Spinal cord (tissue), 9 donors: ENCODE measurements at regions not wholly inside any gene's neighbourhood (a gene's known extent, or its start where the extent isn't known, plus 50 kb on each side); places are given as distances from the start of the nearest gene placed in this dataset.
A peak's percentile ranks its signal among the peaks of the same experiment; 100 is the strongest.
"Not testable (repeated sequence)": the region's sequence is repeated elsewhere in the genome, so short reads cannot be mapped to it uniquely, and the experiment has no call there.

Source experiments
- DNase-seq, 6 donors: peaks; one replicate each; pipeline versions ENCODE4 v3.0.0 to v3.0.0-alpha.2; 2013 to 2015; ENCODE audit warnings: low spot score in 6 of 6, low read depth in 4 of 6
- H3K27ac ChIP-seq: one replicate; pipeline ENCODE4 v1.5.1; 2013; ENCODE audit warnings: low read depth, low read length, control low read depth
- H3K27me3 ChIP-seq: one replicate; pipeline ENCODE4 v1.6.1; 2013; ENCODE audit warnings: low read length; ENCODE audit not compliant: control insufficient read depth, insufficient read depth
- H3K36me3 ChIP-seq: one replicate; pipeline ENCODE4 v1.6.1; 2013; ENCODE audit warnings: low read length; ENCODE audit not compliant: control insufficient read depth, insufficient read depth
- H3K4me1 ChIP-seq: one replicate; pipeline ENCODE4 v1.6.1; 2013; ENCODE audit warnings: low read length; ENCODE audit not compliant: control insufficient read depth, insufficient read depth
- H3K4me3 ChIP-seq: one replicate; pipeline ENCODE4 v1.5.1; 2013; ENCODE audit warnings: low read depth, low read length, control low read depth
- H3K9me3 ChIP-seq: one replicate; pipeline ENCODE4 v1.6.1; 2013; ENCODE audit warnings: low read length; ENCODE audit not compliant: control insufficient read depth, insufficient read depth
- WGBS: methylation state at CpG from one replicate; pipeline ENCODE4 v1.1.5; 2013; ENCODE audit warnings: missing lambda C conversion rate; ENCODE audit not compliant: insufficient coverage; 5-methylcytosine and 5-hydroxymethylcytosine counted together
- donor health status: healthy.

- H3K4me3 ChIP-seq, H3K36me3 ChIP-seq, H3K27ac ChIP-seq, H3K9me3 ChIP-seq, DNase-seq, H3K4me1 ChIP-seq: not testable (repeated sequence)
- no CpG with 5 or more reads among the region's 3 CpGs for WGBS
- peaks cover 10% of the 10 kb centered on the region for H3K27me3 ChIP-seq
Measured at GRCh38 chr3:10736444-10736843, 79.6 kb upstream of the SLC6A11 start.

- Histone ChIP-seq H3K4me3 (no peak overlapping the region), H3K4me1 (peaks cover 8% of the 10 kb centered on the region), H3K27me3 (peaks cover 10% of the 10 kb centered on the region), H3K36me3 (no peaks in the 10 kb centered on the region), H3K27ac (no peak overlapping the region), H3K9me3 (peaks cover 3% of the 10 kb centered on the region)
- 98% methylated on average over 5 of the region's 7 CpGs for WGBS
- no peak for DNase-seq
Measured at GRCh38 chr3:10737785-10738184, 78.2 kb upstream of the SLC6A11 start.

GRCh38 chr3:10738688-10739372 lies 77.2 kb upstream of the SLC6A11 start:
- no peak overlapping the region for H3K27ac ChIP-seq
- no peaks in the 10 kb centered on the region for H3K36me3 ChIP-seq
- 5% methylated on average over 29 of the region's 30 CpGs for WGBS
- H3K9me3 ChIP-seq: no peaks in the 10 kb centered on the region
- peaks cover 8% of the 10 kb centered on the region for H3K4me1 ChIP-seq
- peak overlapping the region; percentile 37 for H3K4me3 ChIP-seq
- H3K27me3 ChIP-seq: peaks cover 10% of the 10 kb centered on the region
- DNase-seq: peak; percentile 65 to 95 (median 79)

- 100% methylated on average over 1 of the region's 4 CpGs for WGBS
- no peaks in the 10 kb centered on the region for H3K36me3 ChIP-seq
- peaks cover 8% of the 10 kb centered on the region for H3K4me1 ChIP-seq
- H3K27ac ChIP-seq: no peak overlapping the region
- peaks cover 10% of the 10 kb centered on the region for H3K27me3 ChIP-seq
- no peak overlapping the region for H3K4me3 ChIP-seq
- no peak for DNase-seq
- H3K9me3 ChIP-seq: no peaks in the 10 kb centered on the region
Measured at GRCh38 chr3:10740954-10741353, 75.1 kb upstream of the SLC6A11 start.

- no peak overlapping the region for H3K4me3 ChIP-seq
- DNase-seq: no peak
- no peaks in the 10 kb centered on the region for H3K9me3 ChIP-seq
- 75% methylated on average over 5 of the region's 10 CpGs for WGBS
- H3K27me3 ChIP-seq: peaks cover 10% of the 10 kb centered on the region
- peaks cover 8% of the 10 kb centered on the region for H3K4me1 ChIP-seq
- no peak overlapping the region for H3K27ac ChIP-seq
- no peaks in the 10 kb centered on the region for H3K36me3 ChIP-seq
Measured at GRCh38 chr3:10741891-10742671, 73.9 kb upstream of the SLC6A11 start.

GRCh38 chr3:10743366-10744097 lies 72.5 kb upstream of the SLC6A11 start:
- Histone ChIP-seq H3K36me3 (no peaks in the 10 kb centered on the region), H3K27me3 (peaks cover 3% of the 10 kb centered on the region)
- 93% methylated on average over 9 of the region's 12 CpGs for WGBS

GRCh38 chr3:10744098-10744465 lies 71.9 kb upstream of the SLC6A11 start:
- DNase-seq: peak in 2 of 6 donors; percentile 26 to 60
- no peak overlapping the region for H3K4me3 ChIP-seq
- WGBS: 26% methylated on average over 6 of the region's 7 CpGs
- H3K27me3 ChIP-seq: no peaks in the 10 kb centered on the region
- no peak overlapping the region for H3K27ac ChIP-seq
- H3K36me3 ChIP-seq: no peaks in the 10 kb centered on the region
- no peaks in the 10 kb centered on the region for H3K9me3 ChIP-seq
- H3K4me1 ChIP-seq: peaks cover 2% of the 10 kb centered on the region

More at GRCh38 chr3:10743366-10744097, 72.5 kb upstream of the SLC6A11 start:
- Histone ChIP-seq H3K4me3 (no peak overlapping the region), H3K9me3 (no peaks in the 10 kb centered on the region), H3K4me1 (peaks cover 7% of the 10 kb centered on the region), H3K27ac (no peak overlapping the region)
- DNase-seq: no peak

GRCh38 chr3:10745392-10745791 lies 70.6 kb upstream of the SLC6A11 start:
- H3K9me3 ChIP-seq: no peaks in the 10 kb centered on the region
- no peaks in the 10 kb centered on the region for H3K36me3 ChIP-seq
- no peak for DNase-seq
- peaks cover 3% of the 10 kb centered on the region for H3K27me3 ChIP-seq
- H3K27ac ChIP-seq: no peak overlapping the region
- no peak overlapping the region for H3K4me3 ChIP-seq
- no peaks in the 10 kb centered on the region for H3K4me1 ChIP-seq

GRCh38 chr3:10746001-10746400 lies 70.0 kb upstream of the SLC6A11 start:
- no CpG with 5 or more reads among the region's 4 CpGs for WGBS
- Histone ChIP-seq H3K36me3 (no peaks in the 10 kb centered on the region), H3K27ac (no peak overlapping the region), H3K9me3 (no peaks in the 10 kb centered on the region), H3K27me3 (peaks cover 6% of the 10 kb centered on the region), H3K4me1 (no peaks in the 10 kb centered on the region), H3K4me3 (no peak overlapping the region)
- DNase-seq: no peak
